Gastrocnemius medialis (tissue), 4 donors: ENCODE measurements at regions not wholly inside any gene's neighbourhood (a gene's known extent, or its start where the extent isn't known, plus 50 kb on each side); places are given as distances from the start of the nearest gene placed in this dataset.
"Not testable (repeated sequence)": the region's sequence is repeated elsewhere in the genome, so short reads cannot be mapped to it uniquely, and the experiment has no call there.

Source experiments
- ATAC-seq, 2 donors: fragments of 150-250 bp; one replicate each; pipeline ENCODE4 v1.9.1; 2016
- DNase-seq, 2 donors: peaks; one replicate each; pipeline ENCODE4 v3.0.0-alpha.2; 2019
- H3K27ac ChIP-seq, 4 donors: fragments of 200-600 bp; sonication (generic); 1 replicate in 1 of 4; 2 replicates in 3 of 4; pipeline ENCODE4 v1.5.1; 2016 to 2018; ENCODE audit warnings: mild to moderate bottlenecking in 2 of 4, moderate library complexity in 1 of 4
- H3K27me3 ChIP-seq, 3 donors: fragments of 200-600 bp; sonication (generic) in 2 of 3; 1 replicate in 1 of 3; 2 replicates in 2 of 3; pipeline versions ENCODE4 v1.5.1 to v1.6.0; 2016 to 2019; ENCODE audit warnings: mild to moderate bottlenecking in 1 of 3, moderate library complexity in 1 of 3
- H3K36me3 ChIP-seq, 2 donors: fragments of 200-600 bp; sonication (generic) in 1 of 2; one replicate each; pipeline ENCODE4 v1.5.1; 2017 to 2018
- H3K4me1 ChIP-seq, 2 donors: fragments of 200-600 bp; sonication (generic) in 1 of 2; one replicate each; pipeline ENCODE4 v1.5.1; 2016 to 2017; ENCODE audit warnings: mild to moderate bottlenecking in 2 of 2
- H3K4me3 ChIP-seq, 4 donors: fragments of 200-600 bp; sonication (generic) in 3 of 4; 1 replicate in 1 of 4; 2 replicates in 3 of 4; pipeline ENCODE4 v1.5.1; 2016 to 2019; ENCODE audit warnings: mild to moderate bottlenecking in 2 of 4
- H3K9me3 ChIP-seq, 3 donors: fragments of 200-600 bp; sonication (generic) in 2 of 3; 1 replicate in 1 of 3; 2 replicates in 2 of 3; pipeline ENCODE4 v1.5.1; 2016 to 2019
- CTCF ChIP-seq, 5 experiments: fragments of 450-650 bp in 3 of 5; fragments of 200-600 bp in 2 of 5; sonication (generic) in 2 of 5; IDR thresholded peaks in 4 of 5; conservative IDR thresholded peaks in 1 of 5; 1 replicate in 4 of 5; 2 replicates in 1 of 5; pipeline ENCODE4 v1.5.1; 2016 to 2019; ENCODE audit warnings: antibody characterized with exemption in 5 of 5, mild to moderate bottlenecking in 3 of 5, moderate library complexity in 3 of 5
- POLR2A ChIP-seq, 2 donors: fragments of 450-650 bp; IDR thresholded peaks; one replicate each; pipeline ENCODE4 v1.6.1; 2017; ENCODE audit warnings: antibody characterized with exemption in 2 of 2, mild to moderate bottlenecking in 2 of 2, moderate library complexity in 2 of 2
- in situ Hi-C, 4 donors: fragments of 200-750 bp; cut with MboI; loops; one replicate each; pipeline versions ENCODE4 v1.15.0 to v1.8.0; 2017; ENCODE audit warnings: low sequenced_read_pairs in 4 of 4
- intact Hi-C: fragments of 100-400 bp; cut with DNase I; formaldehyde crosslinking; loops from one replicate; pipeline ENCODE4 v1.15.1; 2023; ENCODE audit warnings: low total_unique reads

- Histone ChIP-seq H3K4me1 (no peaks in the 10 kb centered on the region), H3K27me3 (no peaks in the 10 kb centered on the region), H3K27ac (no peak overlapping the region), H3K4me3 (no peak overlapping the region), H3K9me3 (no peaks in the 10 kb centered on the region), H3K36me3 (no peaks in the 10 kb centered on the region)
- DNase-seq: no peak
- in situ Hi-C loops (no loop called here), intact Hi-C loops (no loop called here)
- TF ChIP-seq CTCF (IDR thresholded peaks at IDR 0.05 in 4 of 5, conservative IDR thresholded peaks at IDR 0.05 in 1 of 5): no peak
- no peak for TF ChIP-seq POLR2A (IDR thresholded peaks at IDR 0.05)
- ATAC-seq: no peak
Measured at GRCh38 chr4:116243431-116243830, 841.9 kb downstream of the TRAM1L1 start.

DNA sequence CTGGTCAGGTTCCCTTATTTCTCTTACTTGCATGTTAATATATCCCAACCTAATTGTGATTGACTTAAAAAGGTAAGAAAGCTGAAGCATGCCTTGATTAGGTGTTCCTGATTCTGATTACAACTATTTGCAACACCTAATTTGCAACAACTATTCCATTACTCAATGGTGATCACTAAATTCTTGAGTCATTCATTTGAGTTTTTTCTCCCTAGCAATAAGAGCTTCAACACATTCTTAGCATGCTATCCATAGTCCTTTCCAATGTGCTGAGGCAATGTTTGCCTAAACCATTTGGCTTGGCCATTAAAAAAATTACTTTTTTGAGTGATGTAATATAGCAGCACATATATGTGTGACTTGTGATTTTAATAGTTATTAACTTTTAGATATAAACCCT lies 851.4 kb downstream of the TRAM1L1 start:
- Histone ChIP-seq H3K4me1 (no peaks in the 10 kb centered on the region), H3K27ac (no peak overlapping the region), H3K36me3 (no peaks in the 10 kb centered on the region), H3K27me3 (no peaks in the 10 kb centered on the region), H3K9me3 (no peaks in the 10 kb centered on the region), H3K4me3 (no peak overlapping the region)
- DNase-seq: no peak
- in situ Hi-C loops (no loop called here), intact Hi-C loops (no loop called here)
- TF ChIP-seq POLR2A (IDR thresholded peaks at IDR 0.05) (no peak), CTCF (IDR thresholded peaks at IDR 0.05 in 4 of 5, conservative IDR thresholded peaks at IDR 0.05 in 1 of 5) (no peak)
- no peak for ATAC-seq

DNA sequence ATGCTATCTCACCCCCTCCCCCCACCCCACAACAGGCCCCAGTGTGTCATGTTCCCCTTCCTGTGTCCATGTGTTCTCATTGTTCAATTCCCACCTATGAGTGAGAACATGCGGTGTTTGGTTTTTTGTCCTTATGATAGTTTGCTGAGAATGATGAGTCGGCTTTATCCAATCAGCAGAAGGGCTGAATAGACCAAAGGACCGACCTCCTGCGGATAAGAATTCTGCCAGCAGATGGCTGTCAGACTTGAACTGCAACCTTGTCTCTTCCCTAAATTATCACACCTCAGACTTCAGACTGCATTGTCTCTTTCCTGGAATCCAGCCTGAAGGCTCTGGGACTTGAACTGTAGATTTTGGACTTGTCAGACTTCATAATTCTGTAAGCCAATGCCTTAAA lies 853.4 kb downstream of the TRAM1L1 start:
- H3K27me3 ChIP-seq, H3K4me1 ChIP-seq, H3K36me3 ChIP-seq, H3K27ac ChIP-seq, DNase-seq, intact Hi-C loops, H3K9me3 ChIP-seq, H3K4me3 ChIP-seq, ATAC-seq, in situ Hi-C loops: not testable (repeated sequence)

DNA sequence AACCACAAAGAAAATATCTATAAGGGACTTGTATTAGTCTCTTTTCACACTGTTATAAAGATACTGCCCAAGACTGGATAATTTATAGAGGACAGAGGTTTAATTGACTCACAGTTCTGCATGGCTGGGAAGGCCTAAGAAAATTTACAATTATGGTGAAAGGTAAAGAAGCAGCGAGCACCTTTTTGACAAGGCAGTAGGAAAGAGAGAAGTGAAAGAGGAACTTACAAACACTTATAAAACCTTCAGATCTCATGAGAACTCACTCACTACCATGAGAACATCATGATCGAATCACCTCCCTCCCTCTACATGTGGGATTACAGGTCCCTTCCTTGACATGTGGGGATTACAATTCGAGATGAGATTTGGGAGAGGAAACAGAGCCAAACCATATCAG lies 856.0 kb downstream of the TRAM1L1 start:
- Histone ChIP-seq H3K36me3 (no peaks in the 10 kb centered on the region), H3K9me3 (no peaks in the 10 kb centered on the region), H3K4me1 (no peaks in the 10 kb centered on the region), H3K27me3 (no peaks in the 10 kb centered on the region), H3K27ac (no peak overlapping the region), H3K4me3 (no peak overlapping the region)
- TF ChIP-seq POLR2A (IDR thresholded peaks at IDR 0.05) (no peak), CTCF (IDR thresholded peaks at IDR 0.05 in 4 of 5, conservative IDR thresholded peaks at IDR 0.05 in 1 of 5) (no peak)
- ATAC-seq (no peak), DNase-seq (no peak)
- in situ Hi-C loops: no loop called here
- intact Hi-C loops: no loop called here

- Histone ChIP-seq H3K9me3 (no peaks in the 10 kb centered on the region), H3K36me3 (no peaks in the 10 kb centered on the region), H3K4me1 (no peaks in the 10 kb centered on the region), H3K4me3 (no peak overlapping the region), H3K27ac (no peak overlapping the region), H3K27me3 (no peaks in the 10 kb centered on the region)
- ATAC-seq: no peak
- TF ChIP-seq POLR2A (IDR thresholded peaks at IDR 0.05): no peak
- no peak for TF ChIP-seq CTCF (IDR thresholded peaks at IDR 0.05 in 4 of 5, conservative IDR thresholded peaks at IDR 0.05 in 1 of 5)
- DNase-seq: no peak
- in situ Hi-C loops: no loop called here
- intact Hi-C loops: no loop called here
Measured at GRCh38 chr4:116223040-116223732, 862.2 kb downstream of the TRAM1L1 start.
